GM19351 (cell line): ENCODE measurements at regions not wholly inside any gene's neighbourhood (a gene's known extent, or its start where the extent isn't known, plus 50 kb on each side); places are given as distances from the start of the nearest gene placed in this dataset.
"Not testable (repeated sequence)": the region's sequence is repeated elsewhere in the genome, so short reads cannot be mapped to it uniquely, and the experiment has no call there.

Experiments used
- ATAC-seq: cut with Tn5 transposase; IDR thresholded peaks from one replicate; pipeline ENCODE4 v1.9.1; 2021; ENCODE audit warnings: mild to moderate bottlenecking, moderate library complexity; ENCODE audit not compliant: unreplicated experiment

DNA sequence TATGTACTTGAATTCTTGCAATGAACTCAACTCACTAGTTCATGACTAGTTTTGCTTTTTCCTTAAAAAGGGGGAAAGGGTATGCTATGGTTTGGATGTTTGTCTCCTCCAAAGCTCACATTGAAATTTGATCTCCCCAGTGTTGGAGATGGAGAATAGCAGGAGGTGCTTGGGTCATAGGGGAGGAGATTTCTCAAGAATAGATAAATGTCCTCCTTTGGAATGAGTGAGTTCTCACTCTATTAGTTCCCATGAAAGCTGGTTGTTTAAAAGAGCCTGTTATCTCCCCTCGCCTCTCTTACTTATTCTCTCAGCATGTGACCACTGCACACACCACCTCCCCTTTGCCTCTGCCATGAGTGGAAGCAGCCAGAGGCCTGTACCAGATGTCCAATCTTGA, 109.4 kb upstream of the INTU start:
- no peak for ATAC-seq

DNA sequence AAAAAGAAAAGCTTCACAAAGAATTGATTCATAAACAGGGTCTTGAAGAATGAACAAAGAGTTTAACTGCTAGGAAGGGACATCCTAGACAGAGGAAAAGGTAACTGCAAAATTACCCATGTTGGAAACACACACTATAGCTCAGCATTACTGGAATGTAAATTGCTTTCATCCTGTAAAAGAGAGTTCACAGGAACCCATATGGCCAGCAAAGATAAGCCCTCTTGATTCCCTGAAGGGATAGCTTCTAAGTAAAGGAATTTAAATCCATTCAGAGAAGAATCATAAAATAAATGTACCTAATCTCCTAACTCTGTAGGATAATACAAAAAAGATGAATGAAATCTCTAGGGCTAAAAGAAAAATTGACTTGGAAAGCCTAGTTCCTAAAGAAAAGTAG, 107.1 kb upstream of the INTU start:
- no peak for ATAC-seq

DNA sequence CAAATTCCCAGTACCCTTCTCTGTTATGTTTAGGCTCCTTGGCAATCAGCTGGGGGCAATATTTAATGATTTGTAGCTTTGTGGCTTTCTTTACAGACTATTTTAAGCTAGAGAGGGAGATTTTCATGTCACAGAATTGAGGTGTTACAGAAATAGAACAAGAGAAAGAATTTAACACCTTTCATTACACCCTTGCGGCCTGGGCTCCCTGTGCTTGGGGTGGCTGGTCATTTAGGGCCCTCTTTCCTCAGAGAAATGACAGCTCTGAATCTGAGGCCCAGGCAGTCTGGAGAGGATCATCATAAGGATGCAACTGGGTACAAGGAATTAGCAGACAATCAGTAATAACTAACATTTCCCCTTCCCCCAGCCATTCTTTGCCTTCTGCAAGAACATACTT, 104.5 kb upstream of the INTU start:
- ATAC-seq: no peak

DNA sequence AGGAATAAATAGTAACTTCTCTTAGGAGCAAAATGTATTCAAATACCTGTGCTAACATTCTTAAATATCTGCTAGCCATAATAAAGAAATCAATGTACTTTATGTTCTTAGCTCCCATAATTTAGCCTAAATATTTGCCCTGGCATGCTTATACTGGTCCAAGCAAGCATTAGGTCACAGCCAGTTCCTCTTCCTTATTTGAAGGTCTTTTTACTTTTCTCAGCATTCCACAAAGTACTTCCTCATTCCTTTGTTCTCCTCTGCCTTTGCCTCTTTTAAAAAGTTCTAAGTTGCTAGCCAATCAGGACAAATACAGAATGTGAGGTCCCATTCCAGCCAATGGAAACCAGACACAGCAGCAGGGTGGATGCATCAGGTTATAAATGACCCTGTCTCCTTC, 102.9 kb upstream of the INTU start:
- not testable (repeated sequence) for ATAC-seq

DNA sequence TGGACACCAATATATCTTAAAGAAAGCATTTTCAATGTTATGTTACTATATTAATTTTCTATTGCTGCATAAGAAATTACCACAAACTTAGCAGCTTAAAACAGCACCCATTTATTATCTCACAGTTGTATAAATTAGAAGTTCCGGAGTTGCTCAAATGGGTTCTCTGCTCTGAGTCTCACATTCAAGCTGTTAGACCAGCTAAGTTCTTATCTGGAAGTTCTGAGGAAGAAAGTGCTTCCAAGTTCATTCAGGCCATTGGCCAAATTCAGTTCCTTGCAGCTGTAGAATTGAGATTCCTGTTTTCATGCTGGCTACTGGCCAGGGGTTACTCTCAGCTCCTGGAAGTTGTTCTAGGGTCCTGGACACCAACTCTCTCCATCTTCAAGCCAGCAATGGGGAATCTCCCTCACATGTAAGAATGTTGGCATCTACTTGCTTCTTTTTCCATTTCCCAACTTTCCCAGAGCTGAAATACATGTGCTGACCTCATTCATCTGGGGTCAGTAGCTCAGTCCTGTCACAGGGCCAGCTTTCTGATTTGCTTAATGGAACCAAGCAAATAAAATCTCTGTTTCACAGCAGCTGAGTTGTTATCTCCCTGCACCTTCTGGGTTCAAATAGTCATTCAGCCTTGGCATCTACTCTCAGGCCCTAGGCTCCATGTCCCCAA, 99.6 kb upstream of the INTU start:
- ATAC-seq: no peak

DNA sequence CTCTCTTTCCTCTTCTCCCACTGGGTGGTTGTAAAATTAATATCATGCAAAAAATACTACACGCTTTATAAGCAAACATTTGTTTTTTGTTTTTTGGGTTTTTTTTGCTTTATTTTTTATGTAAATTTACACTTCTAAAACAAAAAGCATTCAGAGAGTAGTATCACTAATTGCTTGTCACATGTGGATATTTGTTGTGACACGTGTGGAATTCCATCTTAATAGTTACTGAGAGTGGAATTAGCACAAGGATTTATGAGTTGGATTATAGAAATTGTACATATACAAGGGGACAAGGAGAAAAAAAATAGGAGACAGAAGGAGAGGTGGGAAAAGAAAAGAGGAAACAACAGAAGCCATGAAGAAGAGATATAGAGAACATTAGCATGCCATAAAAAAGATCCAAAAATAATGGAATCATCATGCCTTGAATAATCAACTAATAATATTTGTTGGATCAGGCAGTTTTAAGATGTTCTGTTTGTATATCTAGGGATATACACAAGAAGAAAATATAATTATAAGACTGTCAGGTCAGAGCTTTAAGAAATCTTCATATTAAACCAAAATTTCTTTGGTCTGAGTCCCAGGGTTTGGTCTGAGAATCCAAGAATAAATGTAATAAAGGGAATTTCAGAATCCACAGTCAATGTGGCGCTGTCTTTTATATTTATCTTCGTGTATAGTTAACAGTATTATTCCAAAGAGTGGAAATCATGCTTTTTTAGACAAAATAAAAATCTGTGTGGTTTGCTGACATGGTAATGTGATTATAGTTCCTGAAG, 98.5 kb upstream of the INTU start:
- ATAC-seq: no peak

DNA sequence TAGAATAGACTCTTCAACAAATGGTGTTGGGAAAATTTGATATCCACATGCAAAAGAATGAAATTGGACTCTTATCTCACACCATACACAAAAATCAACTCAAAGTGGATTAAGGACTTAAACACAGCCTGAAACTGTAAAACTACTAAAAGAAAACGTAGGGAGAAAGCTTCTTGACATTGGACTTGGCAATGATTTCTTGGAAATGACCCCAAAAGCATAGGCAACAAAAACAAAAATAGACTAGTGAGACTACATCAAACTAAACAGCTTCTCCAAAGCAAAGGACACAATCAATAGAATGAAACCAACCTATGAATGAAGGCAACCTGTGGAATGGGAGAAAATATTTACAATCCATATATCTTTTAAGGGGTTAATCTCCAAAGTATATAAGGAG, 94.7 kb upstream of the INTU start:
- no peak for ATAC-seq

DNA sequence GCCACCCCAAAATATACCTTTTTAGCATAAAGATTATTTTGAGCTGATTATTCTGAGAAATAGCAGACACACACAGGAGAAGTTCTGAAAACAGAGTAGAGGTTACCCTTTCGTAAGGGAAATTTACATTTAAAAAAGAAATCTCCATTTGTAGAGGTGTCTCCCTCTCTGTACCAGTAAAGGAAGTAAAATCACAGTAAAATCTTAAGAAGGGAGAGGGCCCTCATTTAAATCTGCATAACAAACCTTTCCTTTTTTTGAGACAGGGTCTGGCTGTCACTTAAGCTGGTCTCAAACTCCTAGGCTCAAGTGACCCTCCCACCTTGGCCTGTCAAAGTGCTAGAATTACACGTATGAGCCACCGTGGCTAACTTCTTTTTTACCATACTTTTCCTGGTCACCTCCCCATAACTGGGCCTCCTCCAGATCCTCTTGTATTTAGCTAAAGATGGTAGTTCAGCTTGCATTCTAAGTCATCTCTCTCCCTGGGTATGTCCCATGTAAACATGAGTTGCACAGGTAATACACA, 92.2 kb upstream of the INTU start:
- no peak for ATAC-seq

DNA sequence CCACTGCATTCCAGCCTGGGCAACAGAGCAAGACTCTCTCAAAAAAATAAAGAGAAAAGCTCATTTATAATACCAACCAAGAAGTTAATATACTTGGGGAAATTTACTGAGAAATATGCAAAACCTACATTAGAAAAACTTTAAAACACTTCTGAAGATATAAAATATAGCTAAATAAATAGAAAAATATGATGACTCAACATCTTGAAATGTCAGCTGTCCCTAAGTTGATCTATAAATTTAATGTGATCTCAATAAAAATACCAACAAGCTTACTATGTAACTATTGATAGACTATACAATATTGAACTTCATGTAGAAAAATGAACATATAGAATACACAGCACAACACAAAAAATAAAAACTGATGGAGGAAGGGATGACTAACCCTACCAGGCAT, 87.5 kb upstream of the INTU start:
- ATAC-seq: no peak

DNA sequence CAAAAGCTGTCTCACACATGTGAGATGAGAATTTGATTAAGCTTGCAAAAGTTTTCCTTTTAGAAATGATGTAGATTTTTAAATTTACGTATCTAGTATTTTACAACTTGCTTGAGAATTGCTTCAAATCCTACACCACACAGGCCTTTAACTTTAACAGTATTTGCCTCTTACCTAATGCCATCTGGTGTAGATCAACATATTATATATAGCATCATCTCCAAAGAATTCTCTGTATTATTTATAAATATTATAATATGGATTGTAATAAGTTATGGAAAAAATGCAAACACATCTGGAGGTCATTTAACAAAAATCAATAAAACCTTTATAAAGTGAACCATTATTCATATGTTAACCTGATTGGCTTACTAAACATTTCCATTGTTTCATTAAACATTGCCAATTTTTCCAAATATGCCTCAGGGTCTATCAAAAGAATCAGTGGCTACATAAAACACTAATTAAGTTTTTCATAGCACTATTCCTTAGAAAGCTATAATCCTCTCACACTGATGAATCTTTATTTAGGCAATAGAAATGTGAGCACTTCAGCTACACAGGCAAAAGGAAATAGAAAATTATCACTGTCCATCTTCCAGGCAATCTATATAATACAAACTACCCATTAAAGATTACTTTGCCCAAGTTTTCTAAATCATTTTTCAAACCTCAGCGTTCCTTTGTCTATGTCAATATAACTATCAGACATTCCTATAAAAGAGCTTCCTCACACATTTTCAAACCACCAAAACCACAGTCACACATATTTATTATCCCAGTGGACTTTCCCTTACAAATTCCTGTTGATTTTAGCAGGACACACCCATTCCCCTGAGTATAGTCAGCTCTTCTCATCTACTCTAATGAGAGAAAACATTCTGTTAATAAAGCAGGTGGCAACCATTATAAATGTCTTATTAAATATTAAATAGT, 83.5 kb upstream of the INTU start:
- no peak for ATAC-seq

DNA sequence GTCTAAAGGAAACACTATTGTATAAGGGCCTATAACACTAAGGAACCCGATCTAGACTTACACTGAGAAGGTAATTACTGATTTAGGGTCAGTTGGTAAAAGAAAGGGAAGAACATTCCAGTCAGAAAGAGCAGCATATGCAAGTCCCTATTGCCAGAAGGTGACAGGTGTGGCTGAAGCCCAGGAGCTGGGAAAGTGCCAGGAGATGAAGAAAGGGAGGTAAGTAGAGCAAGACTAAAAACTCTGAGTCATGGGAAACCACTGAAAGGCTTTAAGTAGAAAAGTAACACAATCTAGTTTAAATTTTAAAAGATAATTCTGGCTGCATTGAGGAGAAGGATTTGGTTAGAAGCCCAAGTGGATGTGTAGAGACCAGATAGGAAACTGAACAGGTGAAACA, 77.7 kb upstream of the INTU start:
- no peak for ATAC-seq

DNA sequence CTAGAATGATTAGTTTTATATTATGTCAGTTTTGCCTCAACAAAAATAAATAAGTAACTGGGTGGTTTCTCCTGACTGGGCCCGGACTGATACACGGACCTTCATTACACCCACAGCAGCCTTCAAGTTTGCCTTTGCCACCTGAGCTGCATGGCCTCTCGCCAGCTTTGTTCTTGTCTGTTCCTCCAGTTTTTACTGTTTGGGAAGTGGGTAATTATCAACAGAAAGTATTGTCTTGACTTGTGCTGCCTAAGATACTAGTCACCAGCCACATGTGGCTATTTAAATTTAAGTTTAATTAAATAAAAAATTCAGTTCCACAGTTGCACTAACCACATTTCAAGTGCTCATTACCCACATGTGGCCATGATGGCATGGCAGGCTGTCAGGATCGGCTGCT, 74.7 kb upstream of the INTU start:
- ATAC-seq: no peak

DNA sequence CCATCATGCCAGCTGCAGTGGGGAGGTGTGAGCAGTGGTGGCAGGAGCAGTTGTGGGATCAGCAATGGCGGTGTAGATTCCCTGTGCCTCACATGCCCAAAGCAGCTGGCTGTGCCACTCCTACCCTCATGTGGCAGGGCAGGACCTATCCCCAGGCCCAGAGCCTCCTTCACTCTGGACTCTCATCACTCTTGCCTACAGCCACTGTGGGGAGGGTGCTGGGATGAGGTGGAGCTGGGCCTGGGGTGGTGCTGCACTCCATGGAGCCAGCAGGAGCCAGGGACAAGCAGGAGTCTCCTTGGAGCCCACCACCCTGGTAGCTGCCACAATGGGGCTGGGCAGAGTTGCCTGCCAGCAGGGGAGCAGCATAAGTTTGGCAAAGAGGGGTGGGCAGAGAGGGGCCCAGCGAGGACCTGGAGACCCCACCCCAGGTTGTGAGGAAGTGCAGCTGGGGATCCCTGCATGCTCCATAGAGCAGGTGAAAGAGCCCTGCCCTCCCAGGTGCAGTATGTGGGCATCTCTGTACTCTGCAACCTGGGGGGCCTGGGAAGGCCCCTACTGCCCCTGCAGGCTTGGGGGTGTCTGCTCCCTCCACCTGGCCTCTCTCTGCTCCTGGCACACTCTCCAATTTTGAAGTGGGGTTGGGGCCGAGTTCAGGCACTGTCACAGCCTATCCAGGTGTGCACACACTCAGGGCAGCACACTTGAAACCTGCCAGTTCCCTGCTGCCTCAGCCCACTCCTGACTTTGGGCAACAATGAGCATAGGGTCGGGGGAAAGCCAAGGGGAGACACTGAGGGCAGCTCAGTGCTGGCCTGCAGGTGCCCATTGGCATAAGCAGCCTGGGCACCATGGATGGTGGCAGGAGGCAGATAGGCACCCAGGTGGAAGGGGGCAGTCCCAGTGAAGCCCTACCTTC, 74.0 kb upstream of the INTU start:
- ATAC-seq: no peak

DNA sequence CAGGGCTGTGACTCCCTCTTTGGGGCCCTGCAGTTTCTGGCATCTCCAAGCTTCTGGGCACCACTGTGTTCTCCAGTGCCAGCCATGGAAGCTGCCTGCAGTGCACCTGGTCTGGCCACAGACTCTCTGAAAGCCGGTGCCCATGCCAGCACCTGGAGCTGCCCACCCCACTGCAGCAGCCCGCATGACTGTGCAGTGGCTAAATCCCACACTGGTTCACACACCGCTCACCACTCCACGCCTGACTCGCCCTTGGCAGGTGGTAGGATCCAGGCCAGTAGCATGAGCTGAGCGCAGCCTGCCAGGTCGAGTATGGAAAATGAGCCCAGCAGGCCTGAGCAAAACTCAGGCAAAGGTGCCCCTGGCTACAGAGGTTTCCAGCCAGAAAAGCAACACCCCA, 72.8 kb upstream of the INTU start:
- no peak for ATAC-seq

DNA sequence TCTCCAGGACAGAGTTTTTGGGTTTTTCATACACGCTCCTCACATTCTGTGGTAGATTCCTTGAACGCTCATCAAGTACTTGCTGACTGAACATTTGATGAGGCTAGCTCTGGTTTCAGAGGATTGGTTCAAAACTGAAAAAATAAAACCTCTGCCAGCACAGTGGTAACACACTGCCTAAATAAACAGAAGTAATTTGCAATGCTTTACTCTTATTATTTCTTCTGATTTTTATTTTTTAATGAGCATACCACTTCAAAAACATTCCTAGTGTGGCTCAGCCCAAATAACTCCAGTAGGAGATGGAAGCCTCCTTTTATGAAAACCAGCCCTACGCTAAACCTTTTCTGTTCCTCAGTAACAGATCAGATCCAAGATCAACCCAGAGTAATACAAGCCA, 72.0 kb upstream of the INTU start:
- ATAC-seq: no peak

DNA sequence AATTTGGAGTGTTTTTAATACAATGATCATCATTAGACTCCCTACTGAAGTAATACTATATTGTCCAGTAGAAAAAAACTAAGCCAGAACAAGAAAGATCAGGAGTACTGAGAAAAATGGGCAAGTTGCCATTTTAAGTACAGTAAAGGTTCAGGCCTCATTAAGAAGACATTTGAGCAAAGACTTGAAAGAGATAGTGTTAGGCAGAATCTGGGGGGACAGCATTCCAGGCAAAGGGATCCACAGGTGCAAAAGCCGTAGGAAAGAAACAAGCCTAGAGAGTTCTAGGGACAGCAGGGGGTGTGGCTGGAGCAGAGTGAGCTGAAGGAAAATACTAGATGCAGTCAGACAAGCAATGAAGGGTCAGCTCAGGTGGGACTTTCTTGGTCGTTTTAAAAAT, 58.1 kb upstream of the INTU start:
- ATAC-seq: no peak

DNA sequence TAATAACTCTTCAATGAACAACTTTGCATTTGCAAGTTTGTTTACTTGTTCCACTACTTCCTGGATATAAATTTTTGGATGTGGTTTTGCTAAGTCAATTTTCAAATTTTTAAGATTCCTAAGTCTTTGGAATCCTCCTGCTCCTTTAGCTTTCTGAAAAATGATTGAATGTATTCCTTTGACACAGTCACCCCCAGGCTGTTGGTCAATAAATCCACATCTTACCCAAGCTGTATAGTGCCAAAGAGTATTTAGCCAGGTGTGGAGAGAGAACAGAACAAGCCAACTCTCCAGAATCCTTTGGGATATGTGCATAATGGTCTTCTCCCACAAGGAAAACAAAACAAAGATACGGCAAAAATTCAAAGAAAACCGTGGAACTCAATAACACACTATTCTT, 56.9 kb upstream of the INTU start:
- no peak for ATAC-seq

DNA sequence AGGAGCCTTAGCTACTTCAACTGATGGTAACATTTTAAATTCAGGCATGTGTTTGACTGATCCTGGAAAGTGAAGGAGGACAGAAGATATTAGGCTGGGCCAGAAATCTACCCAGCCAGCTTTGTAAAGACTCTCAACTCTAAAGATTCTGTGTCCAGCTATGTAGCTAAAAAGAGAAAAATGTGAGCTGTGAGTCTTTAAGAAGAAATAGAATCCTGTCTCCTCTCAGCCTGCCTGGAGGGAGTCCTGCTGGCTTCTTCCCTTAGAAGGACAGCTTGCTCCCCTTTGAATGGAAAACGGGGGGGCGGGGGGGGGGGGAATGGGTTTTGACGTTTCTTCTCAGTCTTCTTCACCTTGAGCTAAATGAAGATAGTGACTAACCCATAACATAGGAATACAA, 54.3 kb upstream of the INTU start:
- no peak for ATAC-seq

DNA sequence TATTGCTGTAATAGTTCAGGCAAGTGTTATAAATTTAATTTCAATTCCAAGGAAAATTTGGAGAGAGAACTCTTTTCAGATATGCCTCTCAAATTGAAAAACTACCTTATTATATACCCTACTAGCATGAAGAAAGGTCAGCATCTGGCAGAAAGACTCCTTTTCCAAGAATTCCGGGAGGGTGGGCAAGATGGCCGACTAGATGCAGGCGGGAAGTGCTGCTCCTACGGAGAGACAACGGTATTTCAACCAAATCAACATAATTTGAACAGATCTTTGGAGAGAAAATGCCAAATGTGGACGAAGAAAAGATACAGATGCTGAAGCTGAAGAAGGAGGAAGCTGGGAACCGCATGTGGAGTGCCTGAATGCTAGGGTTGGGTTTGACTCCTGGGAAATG, 53.8 kb upstream of the INTU start:
- no peak for ATAC-seq

DNA sequence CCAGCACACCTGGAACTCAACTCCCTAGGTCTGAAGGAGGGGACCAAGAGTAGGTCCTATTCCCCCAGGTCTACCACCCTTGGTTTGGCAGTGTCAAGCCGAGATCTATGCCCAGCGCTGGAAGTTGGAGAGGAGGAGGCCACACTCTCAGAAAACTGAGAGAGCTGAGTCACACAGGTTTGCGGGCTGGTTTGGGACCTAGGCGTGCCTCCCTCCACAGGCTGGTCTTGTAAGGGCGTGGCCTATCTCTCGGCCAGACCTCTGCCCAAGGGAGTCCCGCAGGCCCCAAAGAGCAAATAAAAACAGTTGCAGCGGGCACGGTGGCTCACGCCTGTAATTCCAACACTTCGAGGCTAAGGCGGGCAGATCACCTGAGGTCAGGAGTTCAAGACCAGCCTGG, 52.9 kb upstream of the INTU start:
- no peak for ATAC-seq
